ENCODE measurements at regions not wholly inside any gene's neighbourhood (a gene's known extent, or its start where the extent isn't known, plus 50 kb on each side); places are given as distances from the start of the nearest gene placed in this dataset.

DNA sequence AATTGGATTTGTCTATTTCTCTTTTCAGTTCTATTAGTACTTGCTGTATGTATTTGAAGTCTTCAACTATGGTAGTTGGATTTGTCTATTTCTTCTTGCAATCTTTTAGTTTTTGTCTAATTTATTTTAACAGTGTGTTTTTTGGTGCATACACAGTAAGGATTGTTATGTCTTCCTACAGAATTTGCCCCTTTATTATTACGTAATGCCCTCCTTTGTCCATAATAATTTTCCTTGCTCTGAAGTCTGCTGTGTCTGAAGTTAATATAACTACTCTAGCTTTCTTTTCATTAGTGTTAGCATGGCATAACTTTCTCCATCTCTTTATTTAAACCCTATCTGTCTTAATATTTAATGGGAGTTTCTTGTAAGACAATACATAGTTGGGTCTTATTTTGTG is 105.1 kb upstream of the STT3B start:
- no peaks in the 10 kb centered on the region for H3K27me3 ChIP-seq
- intact Hi-C loops (cut with DNase I), result no loop called here

GRCh38 chr3:31431321-31431720 is 101.4 kb upstream of the STT3B start:
- TF ChIP-seq EP300 (IDR thresholded peaks at IDR 0.05), result no peak
- no peak for TF ChIP-seq POLR2A (IDR thresholded peaks at IDR 0.05)
- TF ChIP-seq, protein P1, sequence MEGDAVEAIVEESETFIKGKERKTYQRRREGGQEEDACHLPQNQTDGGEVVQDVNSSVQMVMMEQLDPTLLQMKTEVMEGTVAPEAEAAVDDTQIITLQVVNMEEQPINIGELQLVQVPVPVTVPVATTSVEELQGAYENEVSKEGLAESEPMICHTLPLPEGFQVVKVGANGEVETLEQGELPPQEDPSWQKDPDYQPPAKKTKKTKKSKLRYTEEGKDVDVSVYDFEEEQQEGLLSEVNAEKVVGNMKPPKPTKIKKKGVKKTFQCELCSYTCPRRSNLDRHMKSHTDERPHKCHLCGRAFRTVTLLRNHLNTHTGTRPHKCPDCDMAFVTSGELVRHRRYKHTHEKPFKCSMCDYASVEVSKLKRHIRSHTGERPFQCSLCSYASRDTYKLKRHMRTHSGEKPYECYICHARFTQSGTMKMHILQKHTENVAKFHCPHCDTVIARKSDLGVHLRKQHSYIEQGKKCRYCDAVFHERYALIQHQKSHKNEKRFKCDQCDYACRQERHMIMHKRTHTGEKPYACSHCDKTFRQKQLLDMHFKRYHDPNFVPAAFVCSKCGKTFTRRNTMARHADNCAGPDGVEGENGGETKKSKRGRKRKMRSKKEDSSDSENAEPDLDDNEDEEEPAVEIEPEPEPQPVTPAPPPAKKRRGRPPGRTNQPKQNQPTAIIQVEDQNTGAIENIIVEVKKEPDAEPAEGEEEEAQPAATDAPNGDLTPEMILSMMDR (IDR thresholded peaks at IDR 0.05), result no peak
- 61 to 78% (median 76%) methylated on average over 3 of the region's 3 CpGs for WGBS, 3 donors
- H3K36me3 ChIP-seq, result no peaks in the 10 kb centered on the region
- H3K9me3 ChIP-seq, result no peaks in the 10 kb centered on the region
- intact Hi-C loops (cut with DNase I), result no loop called here
- H3K4me1 ChIP-seq (ENCODE audit: insufficient read depth), result peaks cover 1% of the 10 kb centered on the region
- H3K27ac ChIP-seq, result no peak overlapping the region
- no peak for DNase-seq
- H3K27me3 ChIP-seq, result no peaks in the 10 kb centered on the region
- no peak overlapping the region for H3K4me3 ChIP-seq

More for the DNA sequence above, 105.1 kb upstream of the STT3B start:
- no peaks in the 10 kb centered on the region for H3K9me3 ChIP-seq
- no peak for DNase-seq
- no peaks in the 10 kb centered on the region for H3K36me3 ChIP-seq
- no peak overlapping the region for H3K27ac ChIP-seq
- peaks cover 11% of the 10 kb centered on the region for H3K4me1 ChIP-seq (ENCODE audit: insufficient read depth)
- no peak overlapping the region for H3K4me3 ChIP-seq
- TF ChIP-seq, protein P1 (IDR thresholded peaks at IDR 0.05), result no peak
- TF ChIP-seq POLR2A (IDR thresholded peaks at IDR 0.05) (no peak), EP300 (IDR thresholded peaks at IDR 0.05) (no peak)
- WGBS, 3 donors, result 96 to 98% (median 98%) methylated on average over 1 of the region's 1 CpG

GRCh38 chr3:31432897-31433678 is 99.6 kb upstream of the STT3B start:
- peaks cover 1% of the 10 kb centered on the region for H3K4me1 ChIP-seq (ENCODE audit: insufficient read depth)
- no peak for DNase-seq
- TF ChIP-seq EP300 (IDR thresholded peaks at IDR 0.05) (no peak), POLR2A (IDR thresholded peaks at IDR 0.05) (no peak)
- TF ChIP-seq, protein P1 (IDR thresholded peaks at IDR 0.05), result no peak
- H3K9me3 ChIP-seq, result no peaks in the 10 kb centered on the region
- H3K27me3 ChIP-seq, result no peaks in the 10 kb centered on the region
- no peak overlapping the region for H3K27ac ChIP-seq
- intact Hi-C loops (cut with DNase I), result no loop called here
- H3K4me3 ChIP-seq, result no peak overlapping the region
- no peaks in the 10 kb centered on the region for H3K36me3 ChIP-seq
- WGBS, 3 donors, result 67 to 77% (median 68%) methylated on average over 7 of the region's 7 CpGs

GRCh38 chr3:31433679-31433992 is 99.1 kb upstream of the STT3B start:
- H3K27ac ChIP-seq, result no peak overlapping the region
- H3K4me1 ChIP-seq (ENCODE audit: insufficient read depth), result peaks cover 1% of the 10 kb centered on the region
- no peak for DNase-seq
- no peaks in the 10 kb centered on the region for H3K36me3 ChIP-seq
- TF ChIP-seq, protein P1 (IDR thresholded peaks at IDR 0.05), result no peak
- no peak for TF ChIP-seq EP300 (IDR thresholded peaks at IDR 0.05)
- TF ChIP-seq POLR2A (IDR thresholded peaks at IDR 0.05), result no peak
- no peaks in the 10 kb centered on the region for H3K27me3 ChIP-seq
- intact Hi-C loops (cut with DNase I), result no loop called here
- no peak overlapping the region for H3K4me3 ChIP-seq
- no peaks in the 10 kb centered on the region for H3K9me3 ChIP-seq
